HCT116 (cell line): ENCODE measurements at regions not wholly inside any gene's neighbourhood (a gene's known extent, or its start where the extent isn't known, plus 50 kb on each side); places are given as distances from the start of the nearest gene placed in this dataset.

Source experiments
- ATAC-seq: fragments of 200-7000 bp; cut with Tn5 transposase; 2 replicates; pipeline ENCODE4 v1.9.1; 2020; ENCODE audit warnings: mild to moderate bottlenecking, moderate library complexity
- BruUV-seq: library from RNA; stranded (reverse); fragments of 400-500 nt; replicated peaks from 2 replicates; lab custom pipeline; 2021; lab: Mats Ljungman, UMichigan
- CTCF ChIA-PET: fragments of 300-600 bp; sonication (Branson Sonifier 250); formaldehyde crosslinking; loops from one replicate; lab custom pipeline; 2021; ENCODE audit warnings: antibody characterized with exemption; lab: Charles Lee
- POLR2A ChIA-PET: fragments of 300-600, 350-600 bp; sonication (Branson Sonifier 250); formaldehyde crosslinking; loops from one replicate; lab custom pipeline; 2021; ENCODE audit warnings: antibody characterized with exemption; lab: Charles Lee
- RAD21 ChIA-PET, 2 experiments: fragments of 300-600 bp; sonication (Branson Sonifier 250); formaldehyde crosslinking; loops; one replicate each; lab custom pipeline; 2023; ENCODE audit warnings: low total read pairs in 2 of 2; ENCODE audit not compliant: uncharacterized antibody in 2 of 2, unreplicated experiment in 2 of 2, low non-redundant PET in 1 of 2; lab: Charles Lee
- DNase-seq: peaks from one replicate; pipeline ENCODE4 v3.0.0-alpha.2; 2010; ENCODE audit warnings: low read depth, low spot score
- H2AFZ ChIP-seq: fragments of 200-600 bp; shearing (Covaris generic), sonication (generic); 2 replicates; pipeline ENCODE4 v1.6.1; 2017; ENCODE audit warnings: low read depth, mixed run types, mixed read lengths, antibody characterized with exemption, low read length; ENCODE audit not compliant: poor library complexity, severe bottlenecking
- H3K27ac ChIP-seq: 2 replicates; pipeline ENCODE4 v1.5.1; 2012; ENCODE audit warnings: low read depth, low read length
- H3K27me3 ChIP-seq: fragments of 200-600 bp; sonication (generic); 2 replicates; pipeline ENCODE4 v1.6.1; 2016; ENCODE audit warnings: mixed run types, low read length, mixed read lengths; ENCODE audit not compliant: insufficient read depth
- H3K36me3 ChIP-seq, 2 experiments: fragments of 200-500 bp in 1 of 2; fragments of 200-600 bp in 1 of 2; sonication (Bioruptor generic) in 1 of 2; sonication (generic) in 1 of 2; 2 replicates each; pipeline versions ENCODE4 v1.5.1 to v1.6.1; 2014 to 2016; ENCODE audit warnings: low read length in 2 of 2, inconsistent platforms in 1 of 2, mixed read lengths in 1 of 2, mixed run types in 1 of 2; ENCODE audit not compliant: insufficient read depth in 2 of 2, control insufficient read depth in 1 of 2
- H3K4me1 ChIP-seq, 2 experiments: fragments of 200-600 bp in 1 of 2; sonication (generic) in 1 of 2; 2 replicates each; pipeline versions ENCODE4 v1.5.1 to v1.6.1; 2012 to 2017; ENCODE audit warnings: low read length in 2 of 2, inconsistent platforms in 1 of 2, mild to moderate bottlenecking in 1 of 2, mixed read lengths in 1 of 2, mixed run types in 1 of 2, moderate library complexity in 1 of 2; ENCODE audit not compliant: insufficient read depth in 2 of 2, control insufficient read depth in 1 of 2
- H3K4me2 ChIP-seq: fragments of 200-600 bp; sonication (generic); 2 replicates; pipeline ENCODE4 v1.6.1; 2017; ENCODE audit warnings: mixed run types, low read length, mixed read lengths
- H3K4me3 ChIP-seq, 2 experiments: fragments of 200-600 bp in 1 of 2; sonication (generic) in 1 of 2; replicated peaks in 1 of 2; 2 replicates each; pipeline ENCODE4 v1.5.1; 2011 to 2016; ENCODE audit warnings: low read length in 2 of 2, control low read depth in 1 of 2, low read depth in 1 of 2, mild to moderate bottlenecking in 1 of 2, mixed read lengths in 1 of 2, mixed run types in 1 of 2
- H3K79me2 ChIP-seq: fragments of 200-600 bp; sonication (generic); 2 replicates; pipeline ENCODE4 v1.6.1; 2017; ENCODE audit warnings: mild to moderate bottlenecking, mixed run types, low read length, moderate library complexity, mixed read lengths; ENCODE audit not compliant: insufficient read depth
- H3K9ac ChIP-seq: fragments of 200-600 bp; sonication (generic); 2 replicates; pipeline ENCODE4 v1.6.1; 2016; ENCODE audit warnings: low read length, mixed read lengths
- H3K9me2 ChIP-seq: fragments of 200-600 bp; sonication (generic), shearing (Covaris generic); 2 replicates; pipeline ENCODE4 v1.6.1; 2017; ENCODE audit warnings: mixed run types, mild to moderate bottlenecking, moderate library complexity; ENCODE audit not compliant: insufficient read depth
- H3K9me3 ChIP-seq, 2 experiments: fragments of 200-500 bp in 1 of 2; fragments of 200-600 bp in 1 of 2; sonication (Bioruptor generic) in 1 of 2; sonication (generic) in 1 of 2; 2 replicates each; pipeline ENCODE4 v1.6.1; 2014 to 2017; ENCODE audit warnings: low read length in 2 of 2, mixed read lengths in 2 of 2, inconsistent platforms in 1 of 2, low read depth in 1 of 2, mild to moderate bottlenecking in 1 of 2, mixed run types in 1 of 2, moderate library complexity in 1 of 2; ENCODE audit not compliant: control insufficient read depth in 1 of 2, insufficient read depth in 1 of 2
- H4K20me1 ChIP-seq: fragments of 200-600 bp; sonication (generic), shearing (Covaris generic); 2 replicates; pipeline ENCODE4 v1.6.1; 2017; ENCODE audit warnings: mixed run types, mild to moderate bottlenecking, moderate library complexity; ENCODE audit not compliant: insufficient read depth
- CEBPB ChIP-seq: IDR thresholded peaks from 2 replicates; pipeline ENCODE4 v1.6.1; 2012; ENCODE audit warnings: low read depth
- EZH2 ChIP-seq: fragments of 200-600 bp; sonication (generic); IDR thresholded peaks from 2 replicates; pipeline ENCODE4 v1.6.1; 2017; ENCODE audit warnings: antibody characterized with exemption, mixed run types
- FOSL1 ChIP-seq: IDR thresholded peaks from 2 replicates; pipeline ENCODE4 v1.6.1; 2012; ENCODE audit warnings: low read depth
- POLR2AphosphoS5 ChIP-seq: IDR thresholded peaks from 2 replicates; pipeline ENCODE4 v1.6.1; 2011; ENCODE audit warnings: mild to moderate bottlenecking, low read depth, low read length, moderate library complexity
- SIN3A ChIP-seq: IDR thresholded peaks from 2 replicates; pipeline ENCODE4 v1.6.1; 2012; ENCODE audit warnings: low read depth
- SP1 ChIP-seq: IDR thresholded peaks from 2 replicates; pipeline ENCODE4 v1.6.1; 2012; ENCODE audit warnings: low read depth
- TCF7L2 ChIP-seq: IDR thresholded peaks from 2 replicates; pipeline ENCODE4 v1.7.0; 2011; ENCODE audit warnings: borderline replicate concordance, inconsistent platforms; ENCODE audit not compliant: insufficient read depth, insufficient read length; ENCODE audit errors: extremely low read depth
- YY1 ChIP-seq: IDR thresholded peaks from 2 replicates; pipeline ENCODE4 v1.6.1; 2011; ENCODE audit warnings: low read length, low read depth, moderate library complexity, mild to moderate bottlenecking; ENCODE audit not compliant: insufficient replicate concordance; ENCODE audit errors: extremely low read depth
- ZFX ChIP-seq: fragments of 450-650 bp; IDR thresholded peaks from 2 replicates; pipeline ENCODE4 v1.6.1; 2017
- ZNF274 ChIP-seq: fragments of 200-500 bp; sonication (Bioruptor generic); IDR thresholded peaks from 2 replicates; pipeline ENCODE4 v1.6.1; 2014; ENCODE audit warnings: mild to moderate bottlenecking, low read depth, low read length, inconsistent platforms
- intact Hi-C: fragments of 100-400 bp; cut with micrococcal nuclease; formaldehyde crosslinking; loops from 2 replicates; pipeline ENCODE4 v1.10.0; 2022
- TF ChIP-seq, protein P1 (sequence below): IDR thresholded peaks from 2 replicates; pipeline ENCODE4 v1.6.1; 2012
- TF ChIP-seq, protein P2 (sequence below): IDR thresholded peaks from 2 replicates; pipeline ENCODE4 v1.6.1; 2011; ENCODE audit warnings: mild to moderate bottlenecking, low read length, moderate library complexity; ENCODE audit not compliant: insufficient replicate concordance; ENCODE audit errors: extremely low read depth
- TF ChIP-seq, protein P3 (sequence below): IDR thresholded peaks from 2 replicates; pipeline ENCODE4 v1.6.1; 2012
- TF ChIP-seq, protein P4 (sequence below), 3 experiments: fragments of 200-600 bp in 1 of 3; sonication (generic) in 1 of 3; IDR thresholded peaks in 2 of 3; conservative IDR thresholded peaks in 1 of 3; 2 replicates each; pipeline ENCODE4 v1.5.1; 2012 to 2017; ENCODE audit warnings: low read depth in 2 of 3, low read length in 2 of 3, antibody characterized with exemption in 1 of 3, borderline replicate concordance in 1 of 3, control low read depth in 1 of 3, mild to moderate bottlenecking in 1 of 3, mixed read lengths in 1 of 3, mixed run types in 1 of 3, moderate library complexity in 1 of 3; ENCODE audit not compliant: insufficient read depth in 1 of 3

DNA sequence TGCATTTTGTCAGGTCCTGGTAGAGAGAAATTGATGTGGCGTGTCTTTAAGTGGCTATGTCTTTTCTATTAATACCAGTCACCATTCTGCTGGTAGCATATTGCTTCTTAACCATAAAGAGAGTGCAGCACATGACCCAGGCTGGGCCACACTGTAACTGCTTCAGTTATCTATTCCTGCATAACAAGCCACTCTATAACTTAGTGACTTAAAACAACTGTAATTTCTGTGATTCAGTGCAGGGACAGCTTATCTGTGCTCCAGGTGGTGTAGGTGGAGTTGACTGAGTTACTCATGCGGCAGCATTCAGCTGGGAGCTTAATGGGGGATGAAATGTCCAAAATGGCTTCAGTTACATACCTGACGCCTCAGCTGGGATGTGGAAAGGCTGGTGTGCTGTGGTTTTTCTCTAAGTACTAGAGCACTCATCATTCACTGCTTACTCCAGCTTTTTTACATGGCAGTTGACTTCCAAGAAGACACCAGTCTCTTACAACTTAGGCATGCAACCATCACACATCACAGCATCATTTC lies 742.4 kb downstream of the SATB2 start:
- ChIA-PET CTCF (no interaction called here), POLR2A (no interaction called here), RAD21 (no interaction called here)
- DNase-seq: no peak
- no peaks in the 10 kb centered on the region for H3K9me2 ChIP-seq
- H3K36me3 ChIP-seq: no peaks in the 10 kb centered on the region
- no TSS peak for BruUV-seq
- H3K79me2 ChIP-seq: no peaks in the 10 kb centered on the region
- no peak overlapping the region for H3K4me2 ChIP-seq
- no peak overlapping the region for H3K4me3 ChIP-seq
- TF ChIP-seq, protein P1, sequence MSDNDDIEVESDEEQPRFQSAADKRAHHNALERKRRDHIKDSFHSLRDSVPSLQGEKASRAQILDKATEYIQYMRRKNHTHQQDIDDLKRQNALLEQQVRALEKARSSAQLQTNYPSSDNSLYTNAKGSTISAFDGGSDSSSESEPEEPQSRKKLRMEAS: no peak
- TF ChIP-seq, protein P2, sequence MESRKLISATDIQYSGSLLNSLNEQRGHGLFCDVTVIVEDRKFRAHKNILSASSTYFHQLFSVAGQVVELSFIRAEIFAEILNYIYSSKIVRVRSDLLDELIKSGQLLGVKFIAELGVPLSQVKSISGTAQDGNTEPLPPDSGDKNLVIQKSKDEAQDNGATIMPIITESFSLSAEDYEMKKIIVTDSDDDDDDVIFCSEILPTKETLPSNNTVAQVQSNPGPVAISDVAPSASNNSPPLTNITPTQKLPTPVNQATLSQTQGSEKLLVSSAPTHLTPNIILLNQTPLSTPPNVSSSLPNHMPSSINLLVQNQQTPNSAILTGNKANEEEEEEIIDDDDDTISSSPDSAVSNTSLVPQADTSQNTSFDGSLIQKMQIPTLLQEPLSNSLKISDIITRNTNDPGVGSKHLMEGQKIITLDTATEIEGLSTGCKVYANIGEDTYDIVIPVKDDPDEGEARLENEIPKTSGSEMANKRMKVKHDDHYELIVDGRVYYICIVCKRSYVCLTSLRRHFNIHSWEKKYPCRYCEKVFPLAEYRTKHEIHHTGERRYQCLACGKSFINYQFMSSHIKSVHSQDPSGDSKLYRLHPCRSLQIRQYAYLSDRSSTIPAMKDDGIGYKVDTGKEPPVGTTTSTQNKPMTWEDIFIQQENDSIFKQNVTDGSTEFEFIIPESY: no peak
- TF ChIP-seq CEBPB: no peak
- no peak for TF ChIP-seq SIN3A
- no peak for TF ChIP-seq POLR2AphosphoS5
- TF ChIP-seq, protein P3, sequence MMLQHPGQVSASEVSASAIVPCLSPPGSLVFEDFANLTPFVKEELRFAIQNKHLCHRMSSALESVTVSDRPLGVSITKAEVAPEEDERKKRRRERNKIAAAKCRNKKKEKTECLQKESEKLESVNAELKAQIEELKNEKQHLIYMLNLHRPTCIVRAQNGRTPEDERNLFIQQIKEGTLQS: no peak
- no peak for TF ChIP-seq EZH2
- TF ChIP-seq, protein P4, sequence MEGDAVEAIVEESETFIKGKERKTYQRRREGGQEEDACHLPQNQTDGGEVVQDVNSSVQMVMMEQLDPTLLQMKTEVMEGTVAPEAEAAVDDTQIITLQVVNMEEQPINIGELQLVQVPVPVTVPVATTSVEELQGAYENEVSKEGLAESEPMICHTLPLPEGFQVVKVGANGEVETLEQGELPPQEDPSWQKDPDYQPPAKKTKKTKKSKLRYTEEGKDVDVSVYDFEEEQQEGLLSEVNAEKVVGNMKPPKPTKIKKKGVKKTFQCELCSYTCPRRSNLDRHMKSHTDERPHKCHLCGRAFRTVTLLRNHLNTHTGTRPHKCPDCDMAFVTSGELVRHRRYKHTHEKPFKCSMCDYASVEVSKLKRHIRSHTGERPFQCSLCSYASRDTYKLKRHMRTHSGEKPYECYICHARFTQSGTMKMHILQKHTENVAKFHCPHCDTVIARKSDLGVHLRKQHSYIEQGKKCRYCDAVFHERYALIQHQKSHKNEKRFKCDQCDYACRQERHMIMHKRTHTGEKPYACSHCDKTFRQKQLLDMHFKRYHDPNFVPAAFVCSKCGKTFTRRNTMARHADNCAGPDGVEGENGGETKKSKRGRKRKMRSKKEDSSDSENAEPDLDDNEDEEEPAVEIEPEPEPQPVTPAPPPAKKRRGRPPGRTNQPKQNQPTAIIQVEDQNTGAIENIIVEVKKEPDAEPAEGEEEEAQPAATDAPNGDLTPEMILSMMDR (IDR thresholded peaks at IDR 0.05 in 2 of 3, conservative IDR thresholded peaks at IDR 0.05 in 1 of 3; ENCODE audit: borderline replicate concordance in 1 of 3, insufficient read depth in 1 of 3, low read depth in 2 of 3, low read length in 2 of 3): no peak
- no peak for TF ChIP-seq YY1
- TF ChIP-seq ZFX: no peak
- TF ChIP-seq SP1: no peak
- TF ChIP-seq TCF7L2: no peak
- no peak for TF ChIP-seq ZNF274
- TF ChIP-seq FOSL1: no peak
- no peak for ATAC-seq
- no peaks in the 10 kb centered on the region for H4K20me1 ChIP-seq
- no peak overlapping the region for H3K9ac ChIP-seq
- H3K9me3 ChIP-seq: no peaks in the 10 kb centered on the region
- no peak overlapping the region for H2AFZ ChIP-seq
- H3K4me1 ChIP-seq: no peaks in the 10 kb centered on the region
- H3K27ac ChIP-seq: no peak overlapping the region
- intact Hi-C loops: no loop called here
- H3K27me3 ChIP-seq: no peaks in the 10 kb centered on the region
